HG02798 (cell line): ENCODE measurements at regions not wholly inside any gene's neighbourhood (a gene's known extent, or its start where the extent isn't known, plus 50 kb on each side); places are given as distances from the start of the nearest gene placed in this dataset.
"Not testable (repeated sequence)": the region's sequence is repeated elsewhere in the genome, so short reads cannot be mapped to it uniquely, and the experiment has no call there.

Experiments
- ATAC-seq: cut with Tn5 transposase; IDR thresholded peaks from one replicate; pipeline ENCODE4 v1.9.1; 2021; ENCODE audit warnings: mild to moderate bottlenecking; ENCODE audit not compliant: unreplicated experiment, poor library complexity

- ATAC-seq = not testable (repeated sequence)
These were observed 121.0 kb upstream of the CCNG1 start for GRCh38 chr5:163316374-163316773.

DNA sequence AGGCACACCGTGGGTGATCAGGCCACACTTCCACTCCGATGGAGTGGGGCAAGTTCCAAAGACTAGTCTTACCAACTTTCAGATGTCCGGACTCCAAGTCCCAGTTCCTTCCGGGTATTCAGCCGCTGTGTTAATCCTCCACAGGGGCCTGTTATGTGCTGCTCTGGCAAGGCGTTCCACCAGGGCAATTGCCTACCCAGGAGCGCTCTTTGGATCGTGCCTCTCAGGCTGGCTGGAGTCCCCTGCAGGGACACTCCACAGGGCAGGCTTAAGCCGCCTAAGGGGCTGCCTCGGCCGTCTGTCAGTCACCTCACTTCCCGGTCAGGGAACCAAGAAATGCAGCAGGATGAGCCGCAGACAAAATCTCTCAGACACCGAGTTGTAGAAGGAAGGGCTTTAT, 118.7 kb upstream of the CCNG1 start:
- ATAC-seq = no peak

- no peak for ATAC-seq
These were observed 115.9 kb upstream of the CCNG1 start for GRCh38 chr5:163321511-163321910.

DNA sequence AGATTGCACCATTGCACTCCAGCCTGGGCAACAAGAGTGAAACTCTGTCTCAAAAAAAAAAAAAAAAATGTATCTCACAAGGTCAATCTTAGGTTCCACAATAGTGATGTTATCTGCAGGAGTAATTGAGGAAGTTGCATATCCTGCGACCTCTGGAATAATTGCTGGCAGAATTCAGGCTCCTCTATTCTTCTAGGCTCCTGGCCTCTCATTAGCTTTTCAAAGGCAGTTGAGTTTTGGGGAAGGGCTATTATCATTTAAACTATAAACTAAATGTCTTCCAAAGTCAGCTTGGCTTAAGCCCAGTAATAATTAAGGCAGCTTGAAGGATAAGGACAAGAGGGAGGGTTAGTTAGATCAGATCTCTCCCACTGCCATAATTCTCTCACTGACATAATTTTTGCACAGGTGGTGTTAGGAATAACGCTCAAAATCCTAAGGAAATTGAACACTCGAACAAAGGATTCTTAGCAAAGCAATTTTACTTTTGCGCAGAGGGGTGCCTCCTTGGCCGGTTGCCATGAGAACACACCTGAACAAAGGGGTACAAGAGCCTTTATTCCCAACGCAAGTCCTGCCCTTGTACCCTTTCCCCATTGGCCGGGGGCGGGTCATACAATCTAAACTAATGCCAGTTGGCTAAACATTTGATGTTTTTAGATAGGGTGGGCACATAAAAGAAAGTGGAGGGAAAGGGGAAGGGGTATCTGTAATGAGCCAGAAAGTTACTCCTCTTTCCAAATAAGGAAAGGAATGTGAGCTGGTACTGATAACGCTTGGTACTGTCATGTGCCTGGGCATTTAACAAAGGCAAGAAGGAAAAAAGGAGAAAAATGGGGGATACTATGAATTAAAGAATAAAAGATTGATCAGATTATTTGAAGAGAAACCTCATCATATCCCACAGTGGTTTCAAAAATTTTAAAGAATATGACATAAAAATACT, 106.4 kb upstream of the CCNG1 start:
- ATAC-seq = no peak

GRCh38 chr5:163336074-163336473, 101.3 kb upstream of the CCNG1 start:
- not testable (repeated sequence) for ATAC-seq

GRCh38 chr5:163339148-163339547, 98.2 kb upstream of the CCNG1 start:
- no peak for ATAC-seq

- ATAC-seq = not testable (repeated sequence)
These were observed 97.0 kb upstream of the CCNG1 start for GRCh38 chr5:163340378-163340777.

- ATAC-seq = no peak
These were observed 95.1 kb upstream of the CCNG1 start for GRCh38 chr5:163342306-163342705.

DNA sequence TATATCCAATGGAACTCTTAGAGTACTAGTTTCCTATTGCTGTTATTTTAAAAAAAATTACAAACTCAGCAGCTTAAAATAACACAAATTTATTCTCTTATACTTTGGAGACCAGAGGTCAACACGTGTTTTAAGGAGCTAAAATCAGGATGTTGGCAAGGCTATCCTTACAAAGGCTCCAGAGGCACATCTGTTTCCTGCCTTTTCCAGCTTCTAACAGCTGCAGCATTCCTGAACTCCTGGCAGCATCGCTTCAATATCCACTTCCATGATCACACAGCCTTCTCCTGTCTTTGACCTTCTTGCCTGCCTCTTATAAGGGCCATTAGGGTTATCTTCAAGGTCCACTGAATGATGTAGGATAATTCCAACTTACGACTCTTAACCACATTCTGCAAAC, 92.2 kb upstream of the CCNG1 start:
- no peak for ATAC-seq

DNA sequence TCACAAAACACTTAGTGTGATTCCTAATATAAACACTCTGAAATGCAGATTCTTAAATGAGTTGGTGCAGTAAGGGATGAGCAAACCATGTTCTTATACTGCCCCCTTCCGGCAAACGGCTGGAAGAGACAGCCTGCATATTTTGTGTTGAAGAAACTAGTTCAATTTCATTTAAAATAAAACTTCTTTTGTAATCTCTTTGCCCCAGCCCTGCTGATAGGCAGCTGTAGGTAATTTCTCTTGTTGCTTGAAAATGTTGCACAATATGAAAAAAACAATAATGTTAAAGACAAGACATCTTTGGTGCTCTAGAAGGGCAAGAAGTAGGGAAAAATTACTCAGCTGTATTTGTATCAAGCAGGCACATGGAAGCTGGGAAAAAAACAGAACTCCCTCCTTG, 89.7 kb upstream of the CCNG1 start:
- ATAC-seq = peak; percentile 77

DNA sequence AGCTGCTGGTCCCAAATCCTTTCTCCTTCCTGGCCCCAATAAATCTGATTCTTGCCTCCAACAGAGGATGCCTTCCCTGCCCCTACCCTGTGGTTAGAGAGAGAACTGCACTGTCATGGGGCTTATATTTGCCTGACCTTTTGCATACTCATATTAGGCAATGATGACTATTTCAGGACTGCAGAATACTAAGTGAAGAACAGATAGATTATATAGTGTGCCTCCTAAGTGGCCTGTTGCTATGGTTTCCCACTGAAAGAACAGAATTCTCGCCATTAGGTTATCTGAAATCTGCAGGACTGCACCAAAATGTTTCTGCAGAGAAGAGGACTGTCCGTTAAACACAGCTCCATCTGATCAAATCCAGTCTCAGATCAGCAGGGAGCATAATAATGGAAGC, 87.3 kb upstream of the CCNG1 start:
- ATAC-seq = no peak

GRCh38 chr5:163352531-163352930, 84.9 kb upstream of the CCNG1 start:
- ATAC-seq = no peak

GRCh38 chr5:163355811-163356210, 81.6 kb upstream of the CCNG1 start:
- ATAC-seq = not testable (repeated sequence)

DNA sequence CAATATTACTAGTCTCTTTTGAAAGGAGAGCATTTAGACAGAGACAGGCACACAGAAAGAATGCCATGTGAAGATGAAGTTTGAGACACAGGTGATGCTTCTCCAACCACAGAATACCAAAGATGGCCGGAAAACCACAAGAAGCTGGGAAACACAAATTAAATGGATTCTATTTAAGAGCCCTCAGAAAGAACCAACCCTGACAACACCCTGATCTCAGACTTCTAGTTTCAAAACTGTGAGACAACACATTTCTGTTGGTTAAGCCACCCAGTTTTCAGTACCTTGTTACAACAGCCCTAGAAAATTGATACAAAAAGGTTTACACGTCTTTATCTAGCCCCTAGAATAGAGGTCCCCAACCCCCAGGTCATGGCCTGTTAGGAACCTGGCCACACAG, 79.8 kb upstream of the CCNG1 start:
- ATAC-seq = no peak

DNA sequence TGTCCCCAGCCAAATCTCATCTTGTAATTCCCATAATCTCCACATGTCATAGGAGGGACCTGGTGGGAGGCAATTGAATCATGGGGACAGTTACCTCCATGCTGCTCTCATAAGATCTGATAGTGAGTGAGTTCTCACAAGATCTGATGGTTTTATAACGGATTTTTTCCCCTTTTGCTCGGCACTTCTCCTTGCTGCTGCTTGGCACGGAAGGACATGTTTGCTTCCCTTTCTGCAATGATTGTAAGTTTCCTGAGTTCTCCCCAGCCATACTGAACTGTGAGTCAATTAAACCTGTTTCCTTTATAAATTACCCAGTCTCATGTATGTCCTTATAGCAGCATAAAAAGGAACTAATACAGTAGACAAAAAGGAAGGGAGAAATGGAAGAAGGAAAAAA, 76.7 kb upstream of the CCNG1 start:
- ATAC-seq = no peak

GRCh38 chr5:163361450-163361849, 75.9 kb upstream of the CCNG1 start:
- ATAC-seq = no peak

GRCh38 chr5:163362840-163363371, 74.5 kb upstream of the CCNG1 start:
- no peak for ATAC-seq

DNA sequence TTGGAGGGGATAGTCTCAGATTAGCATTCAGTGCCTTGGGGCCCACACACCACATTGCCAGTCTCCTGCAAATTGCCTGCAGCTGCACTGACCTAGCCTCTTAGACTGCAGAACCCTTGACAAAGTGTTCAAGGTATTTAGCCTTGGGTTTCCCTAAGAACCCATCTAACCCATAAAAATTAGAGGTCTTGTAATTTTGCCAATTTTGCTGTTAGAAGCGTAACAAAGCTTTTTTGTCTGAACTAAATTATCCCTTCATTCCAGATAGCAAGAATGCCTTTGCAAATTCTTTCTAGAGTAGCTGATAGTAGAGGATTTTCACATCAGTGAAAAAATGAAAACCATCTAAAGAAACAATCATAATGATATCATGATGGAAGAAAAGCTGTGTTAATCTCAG, 74.0 kb upstream of the CCNG1 start:
- no peak for ATAC-seq

DNA sequence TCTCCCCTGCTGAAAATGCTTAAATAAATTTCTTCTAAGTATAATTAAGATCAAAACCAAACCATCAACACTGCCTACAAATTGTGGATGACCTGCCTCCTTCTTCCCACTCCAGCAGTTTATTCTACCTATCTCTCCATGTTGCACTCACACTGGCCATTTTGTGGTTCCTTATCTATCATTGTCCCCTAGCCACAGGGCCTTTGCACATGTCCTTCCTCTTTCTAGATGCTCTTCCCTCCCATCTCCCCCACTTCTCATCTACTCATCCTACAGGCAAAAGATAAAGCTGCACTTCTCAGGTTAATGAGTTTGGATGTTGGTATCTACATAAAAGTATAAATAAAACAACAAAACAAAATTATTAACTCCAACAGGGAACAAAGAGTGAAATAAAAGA, 70.6 kb upstream of the CCNG1 start:
- ATAC-seq = no peak

- ATAC-seq = no peak
These were observed 67.5 kb upstream of the CCNG1 start for GRCh38 chr5:163369776-163370385.

DNA sequence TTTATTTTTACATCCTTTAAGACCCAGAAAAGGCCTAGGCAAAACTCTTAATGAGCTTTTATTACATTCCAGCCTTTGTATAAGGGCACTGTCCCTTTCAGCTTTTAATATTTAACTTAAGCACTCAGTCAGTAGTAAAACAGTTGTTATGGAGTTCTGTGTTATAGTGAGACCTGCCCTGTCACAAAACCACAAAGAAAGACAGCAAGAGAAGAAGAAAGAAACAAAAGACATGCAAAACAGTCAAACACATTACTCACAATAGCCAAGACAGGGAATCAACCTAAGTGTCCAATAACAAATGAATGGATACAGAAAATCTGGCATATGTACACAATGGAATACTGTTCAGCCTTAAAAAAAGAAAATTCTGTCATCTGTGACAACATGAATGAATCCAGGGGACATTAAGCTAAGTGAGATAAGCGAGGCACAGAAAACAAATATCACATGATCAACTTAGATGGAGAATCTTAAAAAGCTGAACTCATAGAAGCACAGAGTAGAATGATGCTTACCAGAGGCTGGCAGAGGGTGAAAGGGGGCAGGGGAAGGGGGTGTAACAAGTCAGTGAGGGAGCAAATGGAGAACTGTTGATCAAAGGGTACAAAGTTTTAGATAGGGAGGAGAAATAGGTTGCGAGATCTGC, 63.8 kb upstream of the CCNG1 start:
- no peak for ATAC-seq
